PFSK-1 (cell line): ENCODE measurements at regions not wholly inside any gene's neighbourhood (a gene's known extent, or its start where the extent isn't known, plus 50 kb on each side); places are given as distances from the start of the nearest gene placed in this dataset.

Experiments
- FOXP2 ChIP-seq: optimal IDR thresholded peaks from 2 replicates; pipeline ENCODE3; 2011; ENCODE audit warnings: borderline replicate concordance, control low read depth, inconsistent platforms; ENCODE audit not compliant: insufficient read depth; ENCODE audit errors: extremely low read length, extremely low read depth
- POLR2AphosphoS5 ChIP-seq: IDR thresholded peaks from 2 replicates; pipeline ENCODE4 v1.6.1; 2012; ENCODE audit warnings: low read depth, mild to moderate bottlenecking, control low read depth, low read length, moderate library complexity
- SIN3A ChIP-seq: IDR thresholded peaks from 2 replicates; pipeline ENCODE4 v1.6.1; 2012; ENCODE audit warnings: mild to moderate bottlenecking, low read length, moderate library complexity, borderline replicate concordance; ENCODE audit not compliant: insufficient read depth
- TAF1 ChIP-seq: IDR thresholded peaks from 2 replicates; pipeline ENCODE4 v1.6.1; 2012; ENCODE audit warnings: low read length, control low read depth, borderline replicate concordance; ENCODE audit not compliant: insufficient read depth

GRCh38 chr4:63315651-63316050 is 1093.6 kb downstream of the TECRL start:
- TF ChIP-seq TAF1 (no peak), POLR2AphosphoS5 (no peak), SIN3A (no peak), FOXP2 (no peak)
